A549 (cell line): ENCODE measurements at regions not wholly inside any gene's neighbourhood (a gene's known extent, or its start where the extent isn't known, plus 50 kb on each side); places are given as distances from the start of the nearest gene placed in this dataset.

ENCODE experiments used
- CBX2 ChIP-seq: fragments of 200-600 bp; sonication (generic); IDR thresholded peaks from 2 replicates; pipeline ENCODE4 v1.6.1; 2016; ENCODE audit warnings: low read depth, mild to moderate bottlenecking, borderline replicate concordance
- CHD2 ChIP-seq: fragments of 150-350 bp; IDR thresholded peaks from 2 replicates; pipeline ENCODE4 v1.6.1; 2014; ENCODE audit warnings: low read length; ENCODE audit not compliant: partially characterized antibody
- CTCF ChIP-seq: fragments of >200 bp; sonication (Bioruptor Twin); formaldehyde crosslinking; IDR thresholded peaks from 3 replicates; pipeline ENCODE4 v1.5.1; 2016
- E2F6 ChIP-seq: IDR thresholded peaks from 2 replicates; pipeline ENCODE4 v1.6.1; 2012; ENCODE audit warnings: low read depth, borderline replicate concordance
- JUN ChIP-seq, 2 experiments: fragments of >200 bp; sonication (Bioruptor Twin); formaldehyde crosslinking; IDR thresholded peaks; 2 replicates in 1 of 2; 3 replicates in 1 of 2; pipeline ENCODE4 v1.6.1; 2016 to 2017
- MAFK ChIP-seq: fragments of 450-650 bp; IDR thresholded peaks from 2 replicates; pipeline ENCODE4 v1.6.1; 2014; ENCODE audit not compliant: partially characterized antibody
- MAX ChIP-seq: IDR thresholded peaks from 2 replicates; pipeline ENCODE4 v1.6.1; 2012
- MAZ ChIP-seq: fragments of 150-350 bp; IDR thresholded peaks from 2 replicates; pipeline ENCODE4 v1.6.1; 2014; ENCODE audit warnings: antibody characterized with exemption, low read depth, low read length, borderline replicate concordance
- RFX5 ChIP-seq: fragments of 450-650 bp; IDR thresholded peaks from 2 replicates; pipeline ENCODE4 v1.7.1; 2014; ENCODE audit warnings: antibody characterized with exemption, mild to moderate bottlenecking, moderate library complexity
- SMC3 ChIP-seq: fragments of >200 bp; sonication (Bioruptor Twin); formaldehyde crosslinking; IDR thresholded peaks from 3 replicates; pipeline ENCODE4 v1.6.1; 2018; ENCODE audit warnings: inconsistent platforms
- ZFP36 ChIP-seq: fragments of 450-650 bp; IDR thresholded peaks from 2 replicates; pipeline ENCODE4 v1.6.1; 2014; ENCODE audit warnings: borderline replicate concordance; ENCODE audit not compliant: partially characterized antibody

- TF ChIP-seq CTCF = no peak
- TF ChIP-seq MAZ = no peak
- no peak for TF ChIP-seq CBX2
- TF ChIP-seq JUN (IDR thresholded peaks at IDR 0.05) = no peak
- no peak for TF ChIP-seq MAX
- TF ChIP-seq MAFK = no peak
- no peak for TF ChIP-seq ZFP36
- TF ChIP-seq E2F6 = no peak
- TF ChIP-seq CHD2 = no peak
- no peak for TF ChIP-seq RFX5
- TF ChIP-seq SMC3 = no peak
These were observed 52.7 kb upstream of the CNEP1R1 start for GRCh38 chr16:49972280-49972679.
